A673 (cell line): ENCODE measurements at regions not wholly inside any gene's neighbourhood (a gene's known extent, or its start where the extent isn't known, plus 50 kb on each side); places are given as distances from the start of the nearest gene placed in this dataset.

ENCODE experiments used
- BruUV-seq: library from RNA; stranded (reverse); fragments of 400-500 nt; replicated peaks from 2 replicates; lab custom pipeline; 2021; lab: Mats Ljungman, UMichigan
- CTCF ChIA-PET: fragments of 300-600 bp; sonication (Branson Sonifier 250); formaldehyde crosslinking; loops from one replicate; lab custom pipeline; 2022; ENCODE audit warnings: antibody characterized with exemption; lab: Charles Lee
- POLR2A ChIA-PET: fragments of 300-600 bp; sonication (Branson Sonifier 250); formaldehyde crosslinking; loops from one replicate; lab custom pipeline; 2022; ENCODE audit warnings: antibody characterized with exemption; ENCODE audit not compliant: low non-redundant PET; lab: Charles Lee
- DNase-seq: peaks from one replicate; pipeline ENCODE4 v3.0.0-alpha.2; 2015; ENCODE audit warnings: low spot score
- H3K27ac ChIP-seq: fragments of 200-600 bp; sonication (generic); 2 replicates; pipeline ENCODE4 v1.5.1; 2016; ENCODE audit warnings: mixed run types, low read depth, mild to moderate bottlenecking, mixed read lengths, antibody characterized with exemption, low read length; ENCODE audit not compliant: poor library complexity, severe bottlenecking
- H3K27me3 ChIP-seq: fragments of 200-600 bp; sonication (generic); replicated peaks from 2 replicates; pipeline ENCODE4 v1.6.1; 2017; ENCODE audit warnings: mixed run types, low read depth, mild to moderate bottlenecking, mixed read lengths, antibody characterized with exemption, low read length; ENCODE audit not compliant: insufficient read depth, poor library complexity
- H3K36me3 ChIP-seq: fragments of 200-600 bp; sonication (generic); 2 replicates; pipeline ENCODE4 v1.6.1; 2016; ENCODE audit warnings: mixed run types, mild to moderate bottlenecking, mixed read lengths, antibody characterized with exemption, low read length; ENCODE audit not compliant: insufficient read depth, poor library complexity, severe bottlenecking
- H3K4me1 ChIP-seq: fragments of 200-600 bp; sonication (generic); 2 replicates; pipeline ENCODE4 v1.6.1; 2017; ENCODE audit warnings: mixed run types, mild to moderate bottlenecking, mixed read lengths, antibody characterized with exemption, low read length; ENCODE audit not compliant: insufficient read depth, poor library complexity, severe bottlenecking
- H3K4me3 ChIP-seq: fragments of 200-600 bp; sonication (generic); 2 replicates; pipeline ENCODE4 v1.5.1; 2016; ENCODE audit warnings: low read depth, mixed run types, mild to moderate bottlenecking, mixed read lengths, low read length; ENCODE audit not compliant: poor library complexity, severe bottlenecking
- H3K9me3 ChIP-seq: fragments of 200-600 bp; sonication (generic); 2 replicates; pipeline ENCODE4 v1.6.1; 2016; ENCODE audit warnings: mixed run types, low read depth, mild to moderate bottlenecking, mixed read lengths, antibody characterized with exemption, low read length; ENCODE audit not compliant: poor library complexity, severe bottlenecking
- CTCF ChIP-seq: fragments of 300-800, 200-600 bp; sonication (generic); conservative IDR thresholded peaks from 2 replicates; pipeline ENCODE4 v1.5.1; 2017; ENCODE audit warnings: low read depth, mild to moderate bottlenecking, antibody characterized with exemption, low read length, moderate library complexity, mixed read lengths
- EZH2 ChIP-seq: fragments of 200-600 bp; sonication (generic); IDR thresholded peaks from 2 replicates; pipeline ENCODE4 v1.6.1; 2017; ENCODE audit warnings: borderline replicate concordance, low read depth, mild to moderate bottlenecking, mixed read lengths, antibody characterized with exemption, low read length; ENCODE audit not compliant: poor library complexity, severe bottlenecking
- intact Hi-C: fragments of 100-400 bp; cut with micrococcal nuclease; formaldehyde crosslinking; loops from one replicate; pipeline ENCODE4 v1.10.0; 2022; ENCODE audit not compliant: unreplicated experiment

- ChIA-PET POLR2A (no interaction called here), CTCF (no interaction called here)
- H3K27ac ChIP-seq = no peak overlapping the region
- intact Hi-C loops = no loop called here
- no peaks in the 10 kb centered on the region for H3K9me3 ChIP-seq
- TF ChIP-seq CTCF (no peak), EZH2 (no peak)
- no peaks in the 10 kb centered on the region for H3K27me3 ChIP-seq
- H3K4me1 ChIP-seq = peaks cover 4% of the 10 kb centered on the region
- DNase-seq = no peak
- no TSS peak for BruUV-seq
- H3K36me3 ChIP-seq = no peaks in the 10 kb centered on the region
- no peak overlapping the region for H3K4me3 ChIP-seq
Observed at GRCh38 chr6:14626556-14626955, 509.0 kb downstream of the CD83 start.

GRCh38 chr6:14630016-14630415, 512.4 kb downstream of the CD83 start:
- Histone ChIP-seq H3K9me3 (no peaks in the 10 kb centered on the region), H3K4me1 (no peaks in the 10 kb centered on the region), H3K36me3 (no peaks in the 10 kb centered on the region), H3K4me3 (no peak overlapping the region), H3K27ac (no peak overlapping the region), H3K27me3 (no peaks in the 10 kb centered on the region)
- BruUV-seq = no TSS peak
- ChIA-PET POLR2A (no interaction called here), CTCF (no interaction called here)
- no peak for DNase-seq
- no peak for TF ChIP-seq CTCF
- TF ChIP-seq EZH2 = no peak
- intact Hi-C loops = no loop called here

- no TSS peak for BruUV-seq
- Histone ChIP-seq H3K4me3 (no peak overlapping the region), H3K4me1 (peaks cover 13% of the 10 kb centered on the region), H3K27ac (no peak overlapping the region), H3K36me3 (no peaks in the 10 kb centered on the region), H3K27me3 (no peaks in the 10 kb centered on the region), H3K9me3 (no peaks in the 10 kb centered on the region)
- intact Hi-C loops = no loop called here
- no peak for TF ChIP-seq CTCF
- TF ChIP-seq EZH2 = no peak
- no peak for DNase-seq
- CTCF ChIA-PET = no interaction called here
- POLR2A ChIA-PET = no interaction called here
Observed at GRCh38 chr6:14633479-14633878, 515.9 kb downstream of the CD83 start.
